RKO (cell line): ENCODE measurements at regions not wholly inside any gene's neighbourhood (a gene's known extent, or its start where the extent isn't known, plus 50 kb on each side); places are given as distances from the start of the nearest gene placed in this dataset.

ENCODE experiments used
- DNase-seq: peaks from one replicate; pipeline ENCODE4 v3.0.0-alpha.2; 2016; ENCODE audit warnings: low spot score

- DNase-seq: no peak
Observed at GRCh38 chr18:2312440-2312839, 258.9 kb downstream of the METTL4 start.

- DNase-seq: no peak
Observed at GRCh38 chr18:2313332-2313731, 258.0 kb downstream of the METTL4 start.

GRCh38 chr18:2316082-2316750 is 255.1 kb downstream of the METTL4 start:
- no peak for DNase-seq

- no peak for DNase-seq
Observed at GRCh38 chr18:2316751-2317696, 254.3 kb downstream of the METTL4 start.

- no peak for DNase-seq
Observed at GRCh38 chr18:2324459-2324858, 246.8 kb downstream of the METTL4 start.

GRCh38 chr18:2325308-2325849 is 245.9 kb downstream of the METTL4 start:
- no peak for DNase-seq

- DNase-seq: no peak
Observed at GRCh38 chr18:2325933-2326332, 245.4 kb downstream of the METTL4 start.

GRCh38 chr18:2326999-2327398 is 244.3 kb downstream of the METTL4 start:
- DNase-seq: no peak

- no peak for DNase-seq
Observed at GRCh38 chr18:2330764-2331163, 240.5 kb downstream of the METTL4 start.

GRCh38 chr18:2331491-2331890 is 239.8 kb downstream of the METTL4 start:
- no peak for DNase-seq

GRCh38 chr18:2336690-2337392 is 234.5 kb downstream of the METTL4 start:
- no peak for DNase-seq

- no peak for DNase-seq
Observed at GRCh38 chr18:2337552-2338141, 233.7 kb downstream of the METTL4 start.

GRCh38 chr18:2338601-2339000 is 232.7 kb downstream of the METTL4 start:
- DNase-seq: no peak

GRCh38 chr18:2340335-2340734 is 231.0 kb downstream of the METTL4 start:
- DNase-seq: no peak

GRCh38 chr18:2348003-2348402 is 223.3 kb downstream of the METTL4 start:
- no peak for DNase-seq

GRCh38 chr18:2351126-2351850 is 220.0 kb downstream of the METTL4 start:
- DNase-seq: no peak

GRCh38 chr18:2354292-2354691 is 217.0 kb downstream of the METTL4 start:
- no peak for DNase-seq

GRCh38 chr18:2356906-2357305 is 214.4 kb downstream of the METTL4 start:
- no peak for DNase-seq

- DNase-seq: no peak
Observed at GRCh38 chr18:2360861-2361260, 210.4 kb downstream of the METTL4 start.

- no peak for DNase-seq
Observed at GRCh38 chr18:2368102-2368501, 203.2 kb downstream of the METTL4 start.

GRCh38 chr18:2376707-2377106 is 194.6 kb downstream of the METTL4 start:
- no peak for DNase-seq
